HL-60 (cell line): ENCODE measurements at regions not wholly inside any gene's neighbourhood (a gene's known extent, or its start where the extent isn't known, plus 50 kb on each side); places are given as distances from the start of the nearest gene placed in this dataset.

Experiments used
- CTCF ChIP-seq: IDR thresholded peaks from one replicate; pipeline ENCODE4 v1.5.1; 2011; ENCODE audit warnings: low read length, control low read depth, inconsistent platforms; ENCODE audit not compliant: insufficient read depth
- GABPA ChIP-seq: IDR thresholded peaks from 2 replicates; pipeline ENCODE4 v1.6.1; 2012; ENCODE audit warnings: low read depth
- POLR2AphosphoS5 ChIP-seq: IDR thresholded peaks from 2 replicates; pipeline ENCODE4 v1.6.1; 2012; ENCODE audit warnings: low read depth
- REST ChIP-seq: IDR thresholded peaks from 2 replicates; pipeline ENCODE4 v1.6.1; 2012; ENCODE audit warnings: low read depth; ENCODE audit not compliant: insufficient replicate concordance
- SPI1 ChIP-seq: IDR thresholded peaks from 2 replicates; pipeline ENCODE4 v1.6.1; 2012; ENCODE audit warnings: low read depth, mild to moderate bottlenecking, borderline replicate concordance

GRCh38 chr11:97621282-97621681 is 1231.5 kb downstream of the JRKL start:
- no peak for TF ChIP-seq CTCF
- no peak for TF ChIP-seq REST
- no peak for TF ChIP-seq POLR2AphosphoS5
- no peak for TF ChIP-seq GABPA
- no peak for TF ChIP-seq SPI1
